HEK293 (cell line): ENCODE measurements at regions not wholly inside any gene's neighbourhood (a gene's known extent, or its start where the extent isn't known, plus 50 kb on each side); places are given as distances from the start of the nearest gene placed in this dataset.

ENCODE experiments used
- CTCF ChIA-PET: fragments of 350-600 bp; formaldehyde crosslinking; extraction: SDS; loops from one replicate; lab custom pipeline; 2021; ENCODE audit warnings: antibody characterized with exemption; lab: Yijun Ruan, JAX
- POLR2A ChIA-PET: fragments of 300-600 bp; formaldehyde crosslinking; extraction: SDS; loops from one replicate; lab custom pipeline; 2020; ENCODE audit warnings: antibody characterized with exemption, inconsistent platforms; lab: Yijun Ruan, JAX
- H3K27ac ChIP-seq: fragments of 200-500 bp; sonication (Bioruptor generic); 2 replicates; pipeline ENCODE4 v1.5.1; 2014; ENCODE audit warnings: low read depth, low read length, control low read depth, inconsistent platforms; ENCODE audit errors: extremely low read depth
- H3K36me3 ChIP-seq, 2 experiments: fragments of 200-500 bp in 1 of 2; sonication (Bioruptor generic) in 1 of 2; 1 replicate in 1 of 2; 2 replicates in 1 of 2; pipeline ENCODE4 v1.5.1; 2014 to 2017; ENCODE audit warnings: inconsistent platforms in 2 of 2, low read length in 2 of 2; ENCODE audit not compliant: control insufficient read depth in 2 of 2, insufficient read depth in 1 of 2
- H3K4me1 ChIP-seq: fragments of 200-500 bp; sonication (Bioruptor generic); 2 replicates; pipeline ENCODE4 v1.5.1; 2014; ENCODE audit warnings: mild to moderate bottlenecking, low read length, inconsistent platforms; ENCODE audit not compliant: control insufficient read depth, insufficient read depth
- H3K4me3 ChIP-seq: 2 replicates; pipeline ENCODE4 v1.5.1; 2011; ENCODE audit warnings: low read depth, mild to moderate bottlenecking, control low read depth, low read length, moderate library complexity
- H3K9me3 ChIP-seq: fragments of 200-500 bp; sonication (Bioruptor generic); 2 replicates; pipeline ENCODE4 v1.5.1; 2014; ENCODE audit warnings: low read depth, low read length, inconsistent platforms; ENCODE audit not compliant: control insufficient read depth, insufficient read depth
- GLIS1 ChIP-seq: fragments of 450-650 bp; formaldehyde crosslinking; IDR thresholded peaks from 2 replicates; pipeline ENCODE4 v1.5.1; 2016; ENCODE audit warnings: missing biosample characterization, missing genetic modification characterization
- HOXA7 ChIP-seq: sonication (generic); formaldehyde crosslinking; IDR thresholded peaks from 2 replicates; pipeline ENCODE4 v1.8.1; 2022; ENCODE audit warnings: missing genetic modification reagents, borderline replicate concordance
- IKZF3 ChIP-seq: fragments of 450-650 bp; IDR thresholded peaks from 2 replicates; pipeline ENCODE4 v1.5.0; 2018; ENCODE audit warnings: missing biosample characterization, mild to moderate bottlenecking, missing genetic modification characterization, moderate library complexity
- KLF1 ChIP-seq: fragments of 450-650 bp; formaldehyde crosslinking; IDR thresholded peaks from 2 replicates; pipeline ENCODE4 v1.5.1; 2016; ENCODE audit warnings: missing biosample characterization, missing genetic modification characterization
- KLF10 ChIP-seq: fragments of 450-650 bp; IDR thresholded peaks from 2 replicates; pipeline ENCODE4 v1.5.1; 2018; ENCODE audit warnings: missing biosample characterization, mild to moderate bottlenecking, missing genetic modification characterization
- OSR2 ChIP-seq: fragments of 450-650 bp; formaldehyde crosslinking; IDR thresholded peaks from 2 replicates; pipeline ENCODE4 v1.5.1; 2016; ENCODE audit warnings: missing biosample characterization, missing genetic modification characterization
- REST ChIP-seq: fragments of 450-650 bp; formaldehyde crosslinking; IDR thresholded peaks from 2 replicates; pipeline ENCODE4 v1.5.1; 2016; ENCODE audit warnings: missing biosample characterization, missing genetic modification characterization
- SETDB1 ChIP-seq: IDR thresholded peaks from one replicate; pipeline ENCODE4 v1.6.1; 2017; ENCODE audit warnings: mild to moderate bottlenecking, low read length, moderate library complexity, mixed read lengths; ENCODE audit not compliant: insufficient read length
- WT1 ChIP-seq: fragments of 450-650 bp; formaldehyde crosslinking; IDR thresholded peaks from 2 replicates; pipeline ENCODE4 v1.5.1; 2016; ENCODE audit warnings: missing biosample characterization, missing genetic modification characterization
- ZBTB44 ChIP-seq: fragments of 450-650 bp; IDR thresholded peaks from 2 replicates; pipeline ENCODE4 v1.5.1; 2018; ENCODE audit warnings: missing biosample characterization, mild to moderate bottlenecking, missing genetic modification characterization
- ZNF121 ChIP-seq: fragments of 450-650 bp; formaldehyde crosslinking; IDR thresholded peaks from 2 replicates; pipeline ENCODE4 v1.5.1; 2016; ENCODE audit warnings: missing biosample characterization, missing genetic modification characterization
- ZNF138 ChIP-seq: fragments of 450-650 bp; formaldehyde crosslinking; IDR thresholded peaks from 2 replicates; pipeline ENCODE4 v1.5.1; 2016; ENCODE audit warnings: missing biosample characterization, missing genetic modification characterization, borderline replicate concordance
- ZNF2 ChIP-seq: fragments of 450-650 bp; formaldehyde crosslinking; IDR thresholded peaks from 2 replicates; pipeline ENCODE4 v1.5.1; 2016; ENCODE audit warnings: missing biosample characterization, missing genetic modification characterization
- ZNF223 ChIP-seq: fragments of 450-650 bp; formaldehyde crosslinking; IDR thresholded peaks from 2 replicates; pipeline ENCODE4 v1.5.1; 2016; ENCODE audit warnings: missing biosample characterization, missing genetic modification characterization
- ZNF280C ChIP-seq: fragments of 450-650 bp; formaldehyde crosslinking; IDR thresholded peaks from 2 replicates; pipeline ENCODE4 v1.5.1; 2016; ENCODE audit warnings: missing biosample characterization, missing genetic modification characterization
- ZNF362 ChIP-seq: fragments of 450-650 bp; formaldehyde crosslinking; IDR thresholded peaks from 2 replicates; pipeline ENCODE4 v1.5.1; 2016; ENCODE audit warnings: missing biosample characterization, missing genetic modification characterization
- ZNF391 ChIP-seq: fragments of 450-650 bp; formaldehyde crosslinking; IDR thresholded peaks from 2 replicates; pipeline ENCODE4 v1.5.1; 2016; ENCODE audit warnings: low read depth, missing biosample characterization, missing genetic modification characterization, borderline replicate concordance
- ZNF501 ChIP-seq: fragments of 450-650 bp; formaldehyde crosslinking; IDR thresholded peaks from 2 replicates; pipeline ENCODE4 v1.5.1; 2016; ENCODE audit warnings: missing biosample characterization, missing genetic modification characterization
- ZNF513 ChIP-seq: fragments of 450-650 bp; IDR thresholded peaks from 2 replicates; pipeline ENCODE4 v1.5.1; 2018; ENCODE audit warnings: missing biosample characterization, missing genetic modification characterization
- ZNF549 ChIP-seq: fragments of 450-650 bp; IDR thresholded peaks from 2 replicates; pipeline ENCODE4 v1.5.1; 2018; ENCODE audit warnings: missing biosample characterization, missing genetic modification characterization, mild to moderate bottlenecking, inconsistent platforms, moderate library complexity
- ZNF558 ChIP-seq: fragments of 450-650 bp; formaldehyde crosslinking; IDR thresholded peaks from 2 replicates; pipeline ENCODE4 v1.5.1; 2016; ENCODE audit warnings: missing biosample characterization, missing genetic modification characterization
- ZNF626 ChIP-seq: fragments of 450-650 bp; sonication (Bioruptor Pico); formaldehyde crosslinking; IDR thresholded peaks from 2 replicates; pipeline ENCODE4 v1.5.1; 2018; ENCODE audit warnings: missing biosample characterization, missing genetic modification characterization, inconsistent platforms
- ZNF658 ChIP-seq: fragments of 450-650 bp; formaldehyde crosslinking; IDR thresholded peaks from 2 replicates; pipeline ENCODE4; 2016; ENCODE audit warnings: missing biosample characterization, missing genetic modification characterization
- ZNF692 ChIP-seq: fragments of 450-650 bp; formaldehyde crosslinking; IDR thresholded peaks from 2 replicates; pipeline ENCODE4 v1.5.1; 2016; ENCODE audit warnings: missing biosample characterization, missing genetic modification characterization

- POLR2A ChIA-PET, result no interaction called here
- TF ChIP-seq ZNF121 (no peak), REST (no peak), SETDB1 (no peak), ZNF391 (tag by site-specific recombination) (no peak), HOXA7 (CRISPR knock-in tag) (no peak), GLIS1 (no peak), ZNF658 (tag by site-specific recombination) (no peak), ZNF513 (tag by site-specific recombination) (no peak), ZNF558 (tag by site-specific recombination) (no peak), ZNF362 (tag by site-specific recombination) (no peak), ZNF692 (tag by site-specific recombination) (no peak), ZNF223 (no peak), IKZF3 (tag by site-specific recombination) (no peak)
- TF ChIP-seq, all 188 proteins: peak for 0
- Histone ChIP-seq H3K4me3 (no peak overlapping the region), H3K36me3 (no peaks in the 10 kb centered on the region), H3K27ac (no peak overlapping the region), H3K9me3 (no peaks in the 10 kb centered on the region), H3K4me1 (peaks cover 3% of the 10 kb centered on the region; the same call in 1 of the 2 replicates)
- CTCF ChIA-PET, result interaction anchor here (1.6 to 2.4 kb wide), 2 partner anchors 29 to 44 kb away, joined by 4 to 9 read pairs; no protein-coding TSS in a partner anchor
Observed at GRCh38 chr7:128164955-128165670, 76.0 kb upstream of the LEP start.

GRCh38 chr7:128165927-128166420, 75.1 kb upstream of the LEP start:
- ChIA-PET CTCF (interaction anchor here (2.4 kb wide), 1 partner anchor 30 kb away, joined by 9 read pairs; no protein-coding TSS in a partner anchor), POLR2A (no interaction called here)
- no peak overlapping the region for H3K4me3 ChIP-seq
- H3K9me3 ChIP-seq, result no peaks in the 10 kb centered on the region
- no peak overlapping the region for H3K27ac ChIP-seq
- peaks cover 3% of the 10 kb centered on the region; the same call in 1 of the 2 replicates for H3K4me1 ChIP-seq
- H3K36me3 ChIP-seq, result no peaks in the 10 kb centered on the region
- no peak for TF ChIP-seq ZNF501 (tag by site-specific recombination)
- TF ChIP-seq WT1 (tag by site-specific recombination), result no peak
- TF ChIP-seq KLF1 (tag by site-specific recombination), result no peak
- no peak for TF ChIP-seq ZNF280C (tag by site-specific recombination)
- no peak for TF ChIP-seq KLF10
- no peak for TF ChIP-seq ZNF626 (tag by site-specific recombination)
- no peak for TF ChIP-seq ZNF549 (tag by site-specific recombination)
- no peak for TF ChIP-seq OSR2 (tag by site-specific recombination)
- no peak for TF ChIP-seq ZBTB44 (tag by site-specific recombination)
- TF ChIP-seq ZNF2, result no peak
- no peak for TF ChIP-seq ZNF658 (tag by site-specific recombination)
- TF ChIP-seq ZNF138 (tag by site-specific recombination), result no peak
